ENCODE measurements at regions not wholly inside any gene's neighbourhood (a gene's known extent, or its start where the extent isn't known, plus 50 kb on each side); places are given as distances from the start of the nearest gene placed in this dataset.

DNA sequence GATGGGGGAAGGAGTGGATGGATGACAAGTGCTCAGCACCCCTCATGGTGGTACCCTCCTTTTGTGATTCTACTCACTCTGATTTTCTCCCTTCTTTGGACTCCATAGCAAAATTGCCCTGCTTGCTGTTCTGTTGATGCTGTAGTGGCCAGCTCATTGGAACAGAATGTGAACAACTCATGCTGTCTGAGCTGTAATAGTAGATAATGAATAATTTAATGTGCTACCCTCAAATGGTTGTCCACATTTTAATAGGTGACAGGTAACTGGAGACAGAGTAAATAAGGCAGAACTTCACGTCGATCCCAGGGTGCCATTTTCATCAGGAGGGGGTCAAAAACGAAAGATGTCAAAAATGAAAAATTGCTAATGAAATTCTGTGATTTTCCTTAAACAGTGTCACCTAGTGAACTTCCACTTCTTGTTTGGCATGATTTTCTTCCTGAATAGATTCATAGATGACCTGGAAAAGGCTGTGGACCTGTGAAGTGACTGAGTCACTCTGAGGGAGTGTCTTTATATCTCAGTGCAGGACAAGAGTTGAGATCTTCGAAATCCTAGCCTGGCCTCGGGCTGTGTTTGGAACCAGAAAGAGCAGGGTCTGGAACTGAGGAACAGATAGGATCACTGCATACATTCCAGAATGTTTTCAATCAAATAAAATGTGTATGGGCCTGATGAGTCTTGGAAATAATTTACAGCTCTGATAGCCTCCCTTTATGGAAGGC, 270.2 kb downstream of the PSAT1 start:
- DNase-seq, result no peak

DNA sequence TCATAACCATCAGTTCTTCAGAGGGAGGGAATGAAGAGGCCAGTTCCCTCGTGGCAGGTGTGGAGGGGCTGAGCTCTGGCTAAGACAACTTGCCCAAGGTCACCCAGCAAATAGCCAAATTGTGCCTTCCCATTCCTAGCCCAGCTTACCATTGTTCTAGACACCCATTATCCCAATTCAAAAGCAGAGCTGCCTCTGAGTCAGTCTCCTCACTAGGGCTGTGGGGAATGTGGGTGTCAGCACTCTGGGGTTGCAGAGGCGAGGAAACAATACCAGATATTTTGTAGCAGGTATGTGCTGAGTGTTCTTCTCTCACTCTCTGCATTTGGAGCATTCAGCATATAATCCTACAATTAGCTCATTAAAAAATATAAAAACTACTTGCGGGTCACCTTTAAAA, 270.8 kb downstream of the PSAT1 start:
- no peak for DNase-seq

DNA sequence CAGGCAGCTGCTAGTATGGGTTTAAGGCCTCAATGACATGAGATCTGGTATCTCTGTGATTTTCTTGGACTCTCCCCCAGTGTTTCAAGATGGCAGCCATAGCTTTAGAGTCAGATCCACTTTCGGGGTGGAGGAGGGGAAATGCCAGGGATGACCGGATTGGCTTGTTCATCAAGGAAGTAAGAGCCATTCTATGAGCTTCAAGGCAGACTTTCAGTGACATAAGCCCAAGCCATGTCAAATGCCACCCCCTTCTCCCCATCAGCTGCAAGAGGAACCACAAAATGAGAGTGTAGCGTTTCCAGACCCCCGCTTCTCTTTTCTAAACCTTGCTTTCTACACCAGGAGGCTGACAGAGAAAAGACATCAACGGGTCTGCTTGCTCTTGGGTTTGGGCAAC, 271.8 kb downstream of the PSAT1 start:
- no peak for DNase-seq

DNA sequence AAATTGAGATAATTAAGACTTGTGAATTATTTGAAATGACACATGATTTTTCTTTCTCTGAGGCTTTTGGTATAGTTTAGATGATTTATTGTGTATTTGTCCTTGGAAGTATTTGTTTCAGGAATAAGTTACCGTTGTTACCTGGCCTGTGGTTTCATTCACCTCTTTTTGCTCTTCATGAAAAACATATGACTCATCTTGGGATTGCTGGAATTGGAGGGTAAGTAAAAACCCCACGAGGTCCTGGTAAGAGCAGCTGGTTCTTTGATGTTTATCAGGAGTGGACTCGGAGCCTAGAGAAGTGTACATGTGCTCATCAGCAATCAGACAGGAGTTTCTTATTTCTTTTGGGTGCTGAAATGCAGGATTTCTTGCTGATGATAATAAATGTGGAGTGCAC, 275.3 kb downstream of the PSAT1 start:
- DNase-seq, result no peak

DNA sequence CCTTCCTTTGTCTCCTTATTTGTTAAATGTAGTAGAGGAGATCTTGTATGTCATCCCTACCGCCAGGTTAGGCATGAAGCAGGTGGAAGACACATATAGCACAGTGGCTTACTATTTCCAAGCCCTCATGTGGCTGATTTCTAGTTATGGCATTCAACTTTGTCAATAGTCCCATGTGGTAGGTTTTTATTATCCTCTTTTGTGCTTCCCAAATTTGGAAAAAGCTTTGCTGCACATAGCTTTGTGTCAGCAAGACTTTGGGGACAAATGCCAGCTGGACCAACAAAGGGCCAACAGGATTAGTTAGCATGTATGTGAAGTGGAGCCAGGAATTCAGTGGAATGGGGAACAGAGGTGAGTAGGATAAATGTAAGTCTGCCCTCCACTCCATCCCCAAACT, 276.3 kb downstream of the PSAT1 start:
- DNase-seq, result no peak

DNA sequence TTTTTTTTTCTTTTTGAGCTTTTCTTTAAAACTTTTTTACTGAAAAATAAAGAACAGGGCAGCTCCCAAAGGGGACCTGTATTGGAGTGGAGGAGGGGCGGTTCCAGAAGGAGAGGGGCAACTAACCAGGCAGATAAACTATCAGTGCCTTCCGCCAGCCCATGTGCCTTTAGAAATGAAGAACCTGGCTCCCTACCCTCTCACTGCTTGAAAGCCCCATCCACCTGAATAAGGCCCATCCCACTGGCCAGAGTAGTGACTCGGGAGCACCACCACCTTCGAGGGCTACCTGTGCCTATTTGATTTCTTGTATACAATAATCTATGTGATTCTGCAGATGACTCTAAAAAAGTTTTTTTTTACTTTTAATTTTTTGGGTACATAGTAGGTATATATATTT, 276.7 kb downstream of the PSAT1 start:
- DNase-seq, result no peak

DNA sequence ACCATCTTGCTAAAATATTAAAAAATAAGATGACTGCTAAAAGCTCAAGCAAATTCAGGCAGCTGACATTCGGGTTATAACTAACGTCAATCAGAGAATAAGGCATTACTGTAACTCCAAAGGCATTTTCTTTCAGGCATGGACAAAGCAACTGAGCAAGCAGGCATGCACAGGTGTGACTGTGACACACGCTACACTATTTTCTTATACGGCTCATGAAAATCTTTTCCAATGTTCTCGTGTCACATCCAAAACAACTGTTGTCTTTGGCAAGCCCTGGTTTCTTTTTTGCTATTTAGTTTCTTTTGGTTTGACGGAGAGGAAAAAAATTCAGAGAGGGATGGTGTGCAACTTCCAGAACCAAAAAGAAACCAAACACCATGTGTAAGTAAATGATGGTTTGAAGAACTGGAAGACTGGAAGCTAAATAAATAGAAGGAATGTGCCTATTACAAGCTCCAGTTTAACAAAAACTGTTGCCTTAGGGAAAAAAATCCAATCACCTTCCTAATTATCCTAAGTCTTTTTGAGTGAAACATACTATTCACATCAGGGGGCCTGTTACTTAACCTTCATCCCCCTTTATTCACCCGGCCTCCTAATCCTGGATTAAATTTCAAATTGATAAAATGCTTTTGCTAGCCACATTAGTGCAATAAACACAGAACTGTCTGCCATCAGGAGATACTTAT, 277.6 kb downstream of the PSAT1 start:
- no peak for DNase-seq

DNA sequence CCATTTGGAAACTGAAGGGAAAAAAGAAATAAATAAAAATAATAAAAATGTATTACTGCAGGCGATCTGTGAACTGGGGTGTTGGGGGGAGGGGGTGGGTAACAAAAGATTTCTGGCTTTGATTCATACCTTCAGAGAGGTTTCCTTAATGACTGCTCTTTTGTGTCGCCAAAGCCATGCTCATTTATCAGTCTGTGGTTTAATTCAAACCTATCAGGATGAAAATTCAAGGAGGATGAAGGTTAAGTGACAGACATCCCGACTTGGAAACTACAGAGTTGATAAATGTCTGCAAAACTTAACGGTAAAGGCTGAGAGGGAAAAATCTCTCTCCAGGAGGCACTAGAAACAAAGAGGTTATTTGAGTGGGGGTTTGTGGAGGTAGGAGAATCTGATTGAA, 278.2 kb downstream of the PSAT1 start:
- no peak for DNase-seq

DNA sequence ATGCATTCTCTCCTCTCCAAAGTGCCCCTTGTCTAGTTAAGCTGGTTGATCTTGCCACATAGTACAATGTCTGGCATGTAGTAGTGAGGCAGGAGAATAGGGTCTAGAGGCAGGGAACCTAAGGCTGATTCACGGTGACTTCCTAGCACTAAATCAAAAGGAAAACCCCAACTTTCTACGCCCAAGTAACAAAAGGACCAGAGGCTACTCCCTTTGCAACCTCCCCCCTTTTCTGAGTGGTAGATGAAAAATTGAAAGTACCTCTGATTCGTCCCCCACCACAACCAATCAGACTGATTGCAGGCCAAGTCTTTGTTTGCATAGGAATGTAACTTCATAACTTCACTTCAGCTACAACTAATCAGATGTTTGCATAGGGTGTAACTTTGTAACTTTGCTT, 278.8 kb downstream of the PSAT1 start:
- DNase-seq, result no peak

DNA sequence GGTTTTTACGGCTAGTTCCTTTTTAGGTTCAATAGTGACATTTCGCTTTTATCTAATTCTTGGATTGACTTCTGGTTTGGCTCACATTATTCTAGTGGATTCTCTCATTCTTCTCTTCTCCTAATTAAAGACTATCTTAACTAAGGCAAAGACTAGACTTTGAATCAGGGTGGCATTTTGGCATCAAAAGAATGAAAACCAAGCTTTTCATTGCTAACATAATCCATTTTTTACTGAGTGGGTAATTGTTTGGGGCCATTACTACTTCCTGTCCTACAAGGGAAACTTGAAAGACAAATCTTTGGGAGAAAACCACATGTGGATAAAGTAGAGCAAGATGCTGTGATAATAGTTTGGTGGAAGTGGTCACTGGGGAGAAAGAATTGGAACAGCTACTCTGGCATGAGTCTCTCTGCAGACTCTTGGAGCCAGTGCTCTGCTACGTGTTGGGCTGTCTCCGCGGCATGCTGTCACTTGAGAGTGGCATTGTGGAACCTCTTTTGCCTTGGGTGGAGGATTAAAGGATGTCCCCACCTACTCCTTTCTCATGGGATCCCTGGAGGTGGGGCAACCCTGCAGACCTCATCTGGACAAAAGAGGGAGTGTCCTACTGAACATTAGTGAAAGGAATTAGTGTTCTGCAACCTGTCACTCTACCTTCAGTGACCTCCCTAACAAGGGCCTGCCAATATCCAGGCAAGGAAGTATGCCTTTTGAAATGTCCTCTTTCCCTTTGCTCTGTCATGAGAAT, 280.4 kb downstream of the PSAT1 start:
- no peak for DNase-seq

DNA sequence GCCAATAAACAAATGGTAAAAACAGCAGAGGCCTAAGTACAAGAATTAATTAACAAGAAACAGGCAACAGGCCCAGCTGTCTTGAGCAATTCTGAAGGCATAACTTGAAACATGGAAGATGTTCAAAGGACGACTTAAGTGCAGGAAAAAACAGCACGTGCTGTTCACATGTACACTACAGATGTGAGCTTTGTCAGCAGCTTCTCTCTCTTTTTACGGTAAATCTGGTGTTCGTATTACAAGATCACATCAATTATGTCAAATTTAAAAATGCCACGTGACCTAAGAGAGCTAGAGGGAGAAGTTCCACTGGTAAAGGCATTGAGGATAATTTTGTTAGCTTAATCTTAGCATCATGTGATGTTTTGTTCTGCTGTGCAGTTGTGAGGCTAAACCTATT, 281.1 kb downstream of the PSAT1 start:
- no peak for DNase-seq

DNA sequence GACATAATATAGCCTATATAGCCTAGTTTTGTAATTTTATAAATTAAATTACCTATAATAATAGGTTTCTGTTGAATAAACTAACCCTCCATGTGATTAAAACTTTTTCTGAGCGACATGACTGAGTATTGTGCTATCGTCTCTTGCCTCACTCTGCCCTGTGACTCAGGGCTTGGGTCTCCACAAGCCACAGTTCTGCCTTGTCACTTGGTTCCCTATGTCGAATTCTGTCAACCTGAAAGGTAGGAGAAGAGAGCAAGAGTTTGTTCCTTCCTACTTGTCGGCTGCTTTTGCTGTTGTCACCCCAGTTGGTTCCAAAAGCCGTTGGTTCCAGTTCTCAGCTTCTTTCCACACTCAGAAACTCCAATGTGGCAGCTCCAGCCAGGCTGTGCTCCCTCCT, 285.9 kb downstream of the PSAT1 start:
- no peak for DNase-seq

DNA sequence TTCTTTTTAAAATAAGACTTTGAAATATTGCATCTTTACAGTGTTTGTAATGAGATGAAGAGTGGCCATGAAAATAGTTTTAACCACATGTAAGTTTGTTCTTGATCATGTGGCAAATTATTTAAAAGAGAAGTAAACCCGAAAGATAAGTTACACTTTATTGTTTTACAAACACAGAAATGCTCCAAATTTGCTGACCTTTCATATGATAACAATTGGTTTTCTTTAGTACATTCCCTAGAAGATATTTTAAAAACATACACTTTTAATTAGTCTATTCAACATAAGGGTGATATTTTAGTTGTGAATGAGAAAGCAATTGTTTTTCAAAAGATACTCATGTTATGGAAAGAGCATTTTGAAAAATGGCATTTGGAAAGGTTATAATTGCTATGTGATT, 287.7 kb downstream of the PSAT1 start:
- no peak for DNase-seq

DNA sequence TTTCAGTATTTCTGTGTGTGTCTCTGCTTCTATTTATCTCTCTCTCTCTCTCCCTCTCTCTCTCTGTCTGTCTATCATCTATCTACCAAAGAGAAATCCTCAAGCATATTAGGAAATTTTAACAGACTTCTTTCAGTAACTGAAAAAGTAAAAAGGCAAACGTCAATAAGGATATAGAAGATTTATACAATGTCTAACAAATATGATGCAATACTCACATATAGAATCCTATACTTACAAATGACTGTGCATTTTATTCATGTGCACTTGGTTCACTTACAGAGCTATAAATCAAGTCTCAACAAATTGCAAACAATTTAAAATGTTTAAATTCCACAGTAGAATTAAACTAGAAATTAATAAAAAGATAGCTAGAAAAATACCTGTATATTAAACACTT, 289.0 kb downstream of the PSAT1 start:
- no peak for DNase-seq

DNA sequence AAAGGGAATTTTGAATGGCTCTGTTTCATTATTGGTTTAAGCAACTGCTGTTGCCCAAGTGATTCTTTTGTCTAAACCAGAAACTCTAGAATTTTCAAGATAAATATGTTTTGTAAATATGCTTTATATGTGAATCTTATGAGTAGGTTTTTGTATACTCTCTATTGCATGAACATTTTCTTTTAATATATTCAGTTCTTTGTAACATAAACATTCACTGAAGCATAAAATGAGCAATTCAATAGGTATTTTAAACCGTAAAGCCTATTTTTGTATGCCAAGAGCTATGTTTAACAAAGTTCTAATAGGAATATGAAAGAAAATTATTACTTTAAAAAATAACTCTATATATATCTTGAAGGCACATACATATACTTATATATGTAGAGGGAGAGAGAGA, 293.1 kb downstream of the PSAT1 start:
- no peak for DNase-seq

DNA sequence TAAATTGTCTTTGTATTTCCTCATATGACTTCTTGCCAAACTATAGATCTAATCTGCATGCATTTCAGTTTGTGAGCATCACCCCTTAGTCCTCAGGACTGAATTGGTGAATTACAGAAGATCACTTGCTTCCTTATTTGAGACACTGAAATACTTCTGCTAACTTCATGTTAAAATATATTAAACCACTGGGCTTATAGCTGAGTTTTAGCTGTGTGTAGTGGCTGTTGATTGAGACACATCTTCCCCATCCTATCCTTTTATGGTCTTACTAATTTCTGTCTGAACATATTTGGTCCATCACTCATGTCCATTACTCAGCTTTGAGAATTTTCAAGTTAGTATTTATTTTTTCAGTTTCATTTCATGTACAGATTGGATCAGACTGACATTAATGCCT, 295.9 kb downstream of the PSAT1 start:
- DNase-seq, result no peak

DNA sequence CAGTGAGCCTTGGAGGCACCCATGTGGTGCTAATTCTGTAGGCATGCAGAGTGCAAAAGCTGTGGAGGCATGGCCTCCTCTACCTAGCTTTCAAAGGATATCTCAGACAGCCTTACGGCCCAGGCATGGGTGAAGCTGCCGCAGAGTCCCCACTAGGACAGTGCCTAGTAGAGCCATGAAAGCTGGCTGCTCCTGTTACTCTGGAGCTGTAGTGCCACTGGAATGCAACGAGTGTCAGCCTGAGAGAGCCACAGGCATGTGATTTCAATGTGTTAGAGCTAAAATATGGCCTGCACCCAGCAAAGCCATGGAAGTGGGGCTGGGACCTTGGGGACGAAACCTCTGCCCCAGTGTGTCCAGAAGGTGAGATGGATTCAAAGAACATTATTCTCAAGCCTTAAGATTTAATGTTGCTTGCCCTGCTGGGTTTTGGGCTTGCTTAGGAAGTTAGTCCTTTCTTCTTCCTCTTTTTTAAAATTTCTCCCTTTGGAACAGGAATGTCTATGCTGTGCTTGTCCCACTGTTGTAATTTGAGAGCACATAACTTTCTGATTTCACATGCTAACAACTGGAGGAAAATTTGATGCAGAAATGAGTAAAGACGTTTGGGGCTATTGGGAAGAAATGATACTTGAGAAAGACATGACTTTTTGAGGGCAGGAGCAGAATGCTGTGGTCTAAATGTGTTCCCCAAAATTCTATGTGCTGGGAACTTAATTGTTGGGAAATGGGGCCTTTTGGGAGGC, 298.4 kb downstream of the PSAT1 start:
- no peak for DNase-seq

DNA sequence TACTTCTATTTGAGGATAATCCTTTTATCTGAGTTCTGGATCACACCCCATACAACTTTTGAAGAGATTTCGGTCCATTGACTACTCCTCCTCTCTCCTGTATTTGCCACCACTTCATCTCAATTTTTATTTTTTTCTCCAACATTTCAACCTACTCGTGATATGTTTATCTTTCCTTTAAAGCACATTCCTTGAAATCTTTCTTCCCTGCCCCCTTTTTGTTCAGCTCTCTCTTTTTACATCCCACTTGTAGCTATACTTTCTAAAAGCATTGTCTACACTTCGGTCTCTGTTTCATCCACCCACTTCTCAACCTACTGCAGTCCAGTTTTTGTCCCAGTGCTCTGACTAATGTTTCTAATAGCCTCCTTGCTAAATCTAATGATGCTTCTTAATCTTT, 299.4 kb downstream of the PSAT1 start:
- DNase-seq, result no peak

DNA sequence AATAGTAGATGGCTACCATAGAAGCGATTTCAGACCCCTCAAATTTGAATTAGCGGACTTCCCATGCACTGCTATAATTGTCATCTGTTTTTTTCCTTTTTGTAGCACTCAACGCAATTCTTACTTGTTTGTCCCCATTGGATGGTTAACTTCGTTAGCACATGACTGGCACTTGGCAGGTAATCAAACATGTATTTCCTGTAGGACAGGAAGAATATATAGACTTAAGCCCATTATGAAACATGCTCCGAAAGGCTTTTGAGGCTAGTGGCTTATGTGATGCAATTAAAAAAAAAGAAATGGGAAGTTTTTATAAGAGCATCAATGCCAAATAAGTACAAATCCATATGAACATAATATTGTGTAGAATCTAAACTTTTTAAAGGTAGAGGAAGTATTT, 301.2 kb downstream of the PSAT1 start:
- DNase-seq, result no peak

DNA sequence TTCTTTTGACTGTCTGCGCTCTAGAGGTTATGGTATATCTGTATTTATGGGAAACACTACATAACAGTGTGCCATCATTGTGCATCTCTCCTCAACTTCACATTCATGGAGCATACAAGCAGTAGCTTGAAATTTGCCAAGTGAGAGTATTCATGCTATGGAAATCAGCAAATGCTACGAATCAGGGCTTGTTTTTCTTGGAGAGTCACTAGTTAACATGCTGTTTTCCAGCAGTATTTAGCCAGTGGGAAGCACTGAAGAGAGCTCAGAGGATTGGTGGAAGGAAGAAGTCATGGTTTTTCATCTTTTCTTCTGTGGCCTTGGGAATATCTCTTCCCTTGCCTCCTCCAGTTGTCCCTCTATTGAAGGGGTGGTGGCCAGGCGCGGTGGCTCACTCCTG, 303.0 kb downstream of the PSAT1 start:
- no peak for DNase-seq

DNA sequence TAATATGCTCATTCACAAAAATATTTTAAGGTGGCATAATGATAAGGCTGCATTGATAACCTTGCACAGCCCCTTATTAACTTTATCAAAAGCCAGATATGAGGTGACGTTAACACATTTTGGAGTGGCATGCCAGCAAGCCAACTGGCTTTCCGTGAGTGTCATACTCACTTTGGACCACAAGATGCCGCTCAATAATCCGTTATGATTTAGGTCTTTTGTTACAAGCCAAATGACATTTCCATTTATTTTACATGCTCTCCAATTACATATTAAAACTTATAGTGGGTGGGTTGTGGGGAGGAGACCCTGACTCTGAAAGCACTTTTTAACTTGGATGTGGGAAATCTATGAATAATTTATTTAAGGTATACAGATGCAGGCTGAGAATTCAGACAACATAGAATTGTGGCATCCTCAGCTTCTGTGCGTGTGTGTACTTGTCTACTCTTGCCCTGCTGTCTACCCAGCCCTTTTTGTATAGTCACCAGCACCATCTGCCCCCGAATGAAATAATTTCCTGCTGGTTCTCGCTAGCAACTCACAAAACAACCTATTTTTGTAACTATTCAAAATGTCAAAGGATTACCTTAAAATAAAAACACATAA, 305.1 kb downstream of the PSAT1 start:
- DNase-seq, result peak in 1 of 2 donors; percentile 16

DNA sequence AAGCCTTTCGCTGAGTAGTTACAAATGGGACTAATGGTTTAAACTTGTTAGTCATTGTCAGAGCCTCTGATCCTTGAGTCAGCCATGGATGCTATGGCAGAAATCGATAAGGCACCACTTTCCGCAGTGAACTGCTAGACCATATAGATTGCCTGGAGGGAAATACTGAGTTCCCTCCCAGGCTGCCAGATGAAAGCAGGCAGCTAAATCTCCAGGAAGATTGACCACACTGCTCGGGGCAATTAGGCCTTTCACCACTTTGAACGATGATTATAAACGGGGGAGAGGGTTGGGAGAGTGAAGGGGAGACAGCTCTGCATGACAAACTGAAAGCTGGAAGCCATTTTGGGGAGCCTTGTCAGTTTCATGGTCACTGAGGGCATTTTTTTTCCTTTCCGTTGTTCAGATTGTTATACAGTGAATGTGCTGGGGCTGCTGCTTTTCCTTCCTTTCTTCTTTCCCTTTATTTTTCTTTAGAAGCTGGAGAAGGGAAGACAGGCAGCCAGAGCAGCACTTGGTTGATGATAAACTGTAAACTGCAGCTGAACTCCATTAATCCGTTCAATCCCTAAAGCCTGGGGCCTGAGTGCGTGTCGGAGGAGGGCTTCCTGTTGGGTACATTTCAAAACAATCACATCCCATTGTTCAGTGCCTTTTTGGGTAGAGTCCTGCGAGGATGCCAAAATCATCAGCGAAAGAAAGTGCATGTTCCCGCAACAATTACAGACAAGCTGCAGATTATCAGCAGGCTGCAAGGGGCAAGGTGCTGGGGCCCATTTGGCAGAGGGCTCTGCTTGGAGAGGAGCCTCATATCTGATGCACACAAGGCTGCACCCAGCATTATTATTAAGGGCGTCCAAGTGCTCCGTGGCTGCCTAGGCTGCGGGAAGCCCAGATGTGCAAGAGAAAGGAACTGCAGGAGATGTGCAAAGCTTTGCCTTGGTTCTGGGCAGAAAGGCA, 308.4 kb downstream of the PSAT1 start:
- DNase-seq, result no peak
